ENCODE measurements at regions not wholly inside any gene's neighbourhood (a gene's known extent, or its start where the extent isn't known, plus 50 kb on each side); places are given as distances from the start of the nearest gene placed in this dataset.

DNA sequence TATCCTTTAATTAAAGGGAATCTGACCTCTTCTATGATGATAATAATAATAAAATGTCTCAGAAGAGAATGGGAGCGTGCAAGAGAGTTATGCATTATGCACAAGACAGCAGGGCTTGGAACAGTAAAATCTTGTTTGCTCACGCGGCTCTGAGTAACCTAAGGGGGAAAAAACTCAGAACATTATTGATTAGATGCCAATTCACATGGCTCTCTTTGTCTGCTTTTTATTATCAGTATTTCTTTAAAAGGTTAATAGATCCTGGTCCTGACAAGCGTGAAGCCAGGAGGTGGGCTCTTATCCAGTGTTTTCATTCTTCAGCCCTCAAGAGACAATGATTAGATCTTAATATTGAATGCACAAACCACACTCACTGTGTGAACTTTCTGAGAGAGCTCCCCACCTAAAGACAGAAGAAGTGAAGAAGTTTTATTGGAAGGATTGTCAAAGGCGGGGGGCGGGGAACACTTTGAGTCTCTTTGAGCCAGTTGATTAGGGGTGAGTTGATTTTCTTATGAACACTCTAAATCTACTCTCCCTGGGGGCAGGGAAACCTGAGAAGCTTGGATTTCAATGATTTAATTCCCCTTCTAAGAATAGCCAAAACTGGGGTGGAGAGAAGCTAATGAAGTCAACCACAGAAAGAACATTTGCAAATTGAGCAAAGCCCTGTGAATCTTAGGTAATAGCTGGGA lies 127.5 kb upstream of the CTAGE1 start:
- H3K27me3 Mint-ChIP-seq: no peaks in the 10 kb centered on the region
- no peaks in the 10 kb centered on the region for H3K9me3 Mint-ChIP-seq
- H3K36me3 Mint-ChIP-seq (ENCODE audit: low read depth): no peaks in the 10 kb centered on the region
- no peak overlapping the region for H3K4me3 Mint-ChIP-seq
- H3K4me1 Mint-ChIP-seq (ENCODE audit: low read depth): no peaks in the 10 kb centered on the region
- H3K27ac Mint-ChIP-seq: no peak overlapping the region

DNA sequence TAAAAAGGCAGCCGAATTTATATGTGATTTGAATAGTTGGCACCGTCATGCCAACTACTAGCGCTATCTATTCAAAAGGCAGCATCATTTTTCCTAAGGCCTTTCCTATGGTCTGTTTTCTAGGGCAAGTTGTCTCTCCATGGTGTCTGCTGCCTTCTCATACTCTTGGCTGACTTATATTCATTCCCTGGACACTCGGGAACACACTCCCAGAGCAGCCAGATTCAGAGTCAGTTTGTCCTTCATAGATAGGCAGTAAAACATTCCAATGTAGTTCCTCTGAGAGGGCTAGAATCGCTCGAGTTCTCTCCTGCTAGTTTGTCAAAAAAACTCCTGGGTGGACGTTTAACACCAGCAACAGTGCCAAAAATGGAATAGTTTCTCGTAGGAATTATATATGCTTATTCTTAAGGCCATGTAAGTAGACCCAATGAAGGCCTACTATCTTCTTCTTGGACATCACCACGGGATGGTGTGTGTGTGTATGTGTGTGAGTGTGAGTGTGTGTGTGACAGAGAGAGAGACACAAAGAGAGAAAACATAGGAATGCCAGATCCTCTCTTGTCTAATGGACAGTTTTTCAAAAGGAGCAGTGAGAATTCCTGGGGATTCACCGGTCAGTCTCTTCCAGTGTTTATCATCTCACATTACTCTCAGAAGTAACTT lies 129.3 kb upstream of the CTAGE1 start:
- no peaks in the 10 kb centered on the region for H3K9me3 Mint-ChIP-seq
- no peaks in the 10 kb centered on the region for H3K27me3 Mint-ChIP-seq
- H3K36me3 Mint-ChIP-seq (ENCODE audit: low read depth): no peaks in the 10 kb centered on the region
- H3K27ac Mint-ChIP-seq: no peak overlapping the region
- H3K4me3 Mint-ChIP-seq: no peak overlapping the region
- no peaks in the 10 kb centered on the region for H3K4me1 Mint-ChIP-seq (ENCODE audit: low read depth)

DNA sequence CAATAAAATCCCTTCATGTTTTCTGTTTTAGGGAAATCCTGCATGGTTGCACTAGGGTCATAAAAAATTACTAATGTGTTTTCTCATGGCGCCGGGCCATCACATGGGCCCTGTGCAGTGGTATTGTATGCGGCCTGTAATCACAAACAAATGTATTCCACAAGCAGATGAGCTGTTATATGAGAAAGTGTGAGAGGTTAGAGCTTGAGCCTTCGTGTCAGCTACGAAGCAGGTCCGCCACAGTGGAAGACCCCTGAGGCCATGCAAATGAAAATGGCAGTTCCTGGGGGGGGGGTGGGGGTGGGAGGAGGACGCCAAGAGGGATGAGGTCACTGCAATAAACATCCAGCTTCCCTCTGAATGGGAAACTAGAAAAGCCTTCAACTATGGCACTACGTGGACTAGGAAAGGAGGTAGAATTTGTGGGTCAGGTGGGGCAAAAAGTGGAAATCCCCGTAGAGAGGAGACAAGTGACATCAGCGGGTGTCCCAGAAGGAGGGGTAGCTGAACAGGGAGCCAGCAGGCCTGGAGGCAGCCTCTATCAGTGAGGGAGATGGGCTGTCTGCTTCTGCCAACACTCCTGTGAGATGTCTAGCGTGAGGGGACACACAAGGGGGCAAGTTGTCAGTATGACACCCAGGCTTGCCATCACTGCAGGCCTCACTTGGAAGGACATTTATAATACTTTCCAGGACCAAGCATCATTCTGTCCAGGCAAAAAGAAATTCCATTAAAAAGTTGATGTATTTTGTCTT lies 130.3 kb upstream of the CTAGE1 start:
- Mint-ChIP-seq H3K36me3 (ENCODE audit: low read depth) (no peaks in the 10 kb centered on the region), H3K9me3 (no peaks in the 10 kb centered on the region), H3K4me1 (ENCODE audit: low read depth) (no peaks in the 10 kb centered on the region), H3K27me3 (no peaks in the 10 kb centered on the region), H3K27ac (no peak overlapping the region), H3K4me3 (no peak overlapping the region)

DNA sequence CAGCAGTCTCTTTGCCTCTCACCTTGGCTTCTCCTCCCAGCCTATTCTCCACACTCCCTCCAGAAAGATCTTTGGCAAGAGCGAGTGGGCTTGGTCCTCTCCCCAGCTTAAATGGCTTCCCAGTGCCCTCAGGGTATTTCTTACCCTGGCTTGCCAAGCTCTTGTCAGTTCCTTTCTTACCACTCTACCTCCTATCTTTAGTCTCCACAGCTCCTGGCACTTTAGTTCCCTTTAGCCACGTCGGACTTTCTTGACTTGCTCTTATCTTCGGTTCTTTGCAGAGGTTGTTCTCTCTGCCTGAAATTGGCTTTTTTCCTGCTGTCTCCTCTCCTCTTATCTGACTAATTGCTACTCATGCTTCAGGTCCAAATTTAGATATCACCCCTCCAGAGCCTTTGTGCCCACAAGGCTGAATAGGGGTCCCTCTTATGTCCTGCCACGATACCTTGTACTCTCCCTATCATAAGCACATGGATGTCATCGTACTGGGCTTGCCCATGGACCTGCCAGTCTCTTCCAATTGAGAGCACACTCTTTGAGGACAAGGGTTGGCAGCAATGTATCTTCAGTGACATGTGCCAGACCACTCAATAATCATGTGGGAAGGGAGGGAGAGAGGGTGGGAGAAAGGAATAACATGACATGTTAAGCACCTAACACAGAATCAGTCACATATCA lies 131.7 kb upstream of the CTAGE1 start:
- H3K4me1 Mint-ChIP-seq (ENCODE audit: low read depth): no peaks in the 10 kb centered on the region

GRCh38 chr18:22550366-22550765 lies 132.7 kb upstream of the CTAGE1 start:
- Mint-ChIP-seq H3K27me3 (peaks cover 3% of the 10 kb centered on the region), H3K4me1 (ENCODE audit: low read depth) (no peaks in the 10 kb centered on the region), H3K27ac (no peak overlapping the region), H3K9me3 (no peaks in the 10 kb centered on the region), H3K36me3 (ENCODE audit: low read depth) (no peaks in the 10 kb centered on the region), H3K4me3 (no peak overlapping the region)

More for the DNA sequence above, 131.7 kb upstream of the CTAGE1 start:
- Mint-ChIP-seq H3K4me3 (no peak overlapping the region), H3K36me3 (ENCODE audit: low read depth) (no peaks in the 10 kb centered on the region), H3K27me3 (no peaks in the 10 kb centered on the region), H3K27ac (no peak overlapping the region), H3K9me3 (no peaks in the 10 kb centered on the region)

- Mint-ChIP-seq H3K27ac (no peak overlapping the region), H3K27me3 (peaks cover 3% of the 10 kb centered on the region), H3K4me1 (ENCODE audit: low read depth) (no peaks in the 10 kb centered on the region), H3K9me3 (no peaks in the 10 kb centered on the region), H3K4me3 (no peak overlapping the region), H3K36me3 (ENCODE audit: low read depth) (no peaks in the 10 kb centered on the region)
These were observed 133.1 kb upstream of the CTAGE1 start for GRCh38 chr18:22550861-22551260.

- H3K4me1 Mint-ChIP-seq (ENCODE audit: low read depth): no peaks in the 10 kb centered on the region
- H3K4me3 Mint-ChIP-seq: no peak overlapping the region
- no peak overlapping the region for H3K27ac Mint-ChIP-seq
- peaks cover 9% of the 10 kb centered on the region for H3K27me3 Mint-ChIP-seq
- no peaks in the 10 kb centered on the region for H3K9me3 Mint-ChIP-seq
- H3K36me3 Mint-ChIP-seq (ENCODE audit: low read depth): no peaks in the 10 kb centered on the region
These were observed 133.9 kb upstream of the CTAGE1 start for GRCh38 chr18:22551536-22552151.

- Mint-ChIP-seq H3K36me3 (ENCODE audit: low read depth) (no peaks in the 10 kb centered on the region), H3K9me3 (no peaks in the 10 kb centered on the region), H3K27me3 (peaks cover 15% of the 10 kb centered on the region), H3K27ac (no peak overlapping the region), H3K4me1 (ENCODE audit: low read depth) (no peaks in the 10 kb centered on the region), H3K4me3 (no peak overlapping the region)
These were observed 134.5 kb upstream of the CTAGE1 start for GRCh38 chr18:22552254-22552653.

- no peaks in the 10 kb centered on the region for H3K4me1 Mint-ChIP-seq (ENCODE audit: low read depth)
- H3K4me3 Mint-ChIP-seq: no peak overlapping the region
- H3K27ac Mint-ChIP-seq: no peak overlapping the region
- H3K36me3 Mint-ChIP-seq (ENCODE audit: low read depth): no peaks in the 10 kb centered on the region
- no peaks in the 10 kb centered on the region for H3K9me3 Mint-ChIP-seq
- H3K27me3 Mint-ChIP-seq: peaks cover 22% of the 10 kb centered on the region
These were observed 135.3 kb upstream of the CTAGE1 start for GRCh38 chr18:22552899-22553460.

DNA sequence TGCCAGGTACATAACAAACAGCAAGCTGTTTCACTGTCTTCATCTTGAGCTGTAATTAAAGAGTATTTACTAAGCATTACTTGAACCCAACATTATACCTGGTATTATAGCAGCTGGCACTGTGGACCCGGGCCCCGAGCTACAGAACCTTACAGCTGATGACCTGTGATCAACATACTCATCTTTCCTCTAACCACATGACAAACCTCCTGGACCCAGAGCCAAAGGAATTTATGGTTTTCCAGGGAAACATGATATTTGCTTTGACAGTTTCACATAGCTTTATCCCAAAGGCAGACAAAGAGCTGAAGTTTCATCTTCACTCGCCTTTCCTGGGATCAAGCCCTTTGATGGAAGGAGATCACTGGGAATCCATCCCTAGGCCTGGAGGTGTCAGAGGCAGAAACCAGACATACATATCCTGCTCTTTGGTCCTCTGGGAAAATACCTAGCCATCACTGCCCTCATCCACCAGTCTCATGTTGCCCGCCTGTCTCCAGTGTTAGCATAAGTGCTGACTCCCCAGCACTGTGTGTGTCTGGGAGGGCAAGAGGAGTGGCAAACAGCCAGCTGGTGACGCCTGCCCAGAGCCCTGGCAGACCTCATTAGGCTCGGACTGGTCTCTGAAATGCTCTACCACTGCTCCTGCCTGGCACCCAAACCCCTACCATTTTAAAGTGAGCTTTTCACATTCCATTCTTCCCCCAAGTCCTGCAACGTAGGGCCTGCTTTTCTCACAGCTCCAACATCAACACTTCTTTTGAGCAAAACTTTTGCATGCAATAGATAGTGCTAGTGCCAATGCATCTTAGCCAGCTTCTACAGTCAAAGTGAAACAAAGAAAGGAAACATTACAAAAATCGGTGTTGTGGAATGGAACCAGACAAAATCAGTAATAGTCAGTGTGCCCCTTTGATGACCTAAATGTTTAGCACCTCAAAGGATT lies 138.8 kb upstream of the CTAGE1 start:
- Mint-ChIP-seq H3K4me1 (ENCODE audit: low read depth) (peaks cover 6% of the 10 kb centered on the region), H3K27me3 (peaks cover 46% of the 10 kb centered on the region), H3K27ac (no peak overlapping the region), H3K36me3 (ENCODE audit: low read depth) (no peaks in the 10 kb centered on the region), H3K9me3 (no peaks in the 10 kb centered on the region), H3K4me3 (no peak overlapping the region)

DNA sequence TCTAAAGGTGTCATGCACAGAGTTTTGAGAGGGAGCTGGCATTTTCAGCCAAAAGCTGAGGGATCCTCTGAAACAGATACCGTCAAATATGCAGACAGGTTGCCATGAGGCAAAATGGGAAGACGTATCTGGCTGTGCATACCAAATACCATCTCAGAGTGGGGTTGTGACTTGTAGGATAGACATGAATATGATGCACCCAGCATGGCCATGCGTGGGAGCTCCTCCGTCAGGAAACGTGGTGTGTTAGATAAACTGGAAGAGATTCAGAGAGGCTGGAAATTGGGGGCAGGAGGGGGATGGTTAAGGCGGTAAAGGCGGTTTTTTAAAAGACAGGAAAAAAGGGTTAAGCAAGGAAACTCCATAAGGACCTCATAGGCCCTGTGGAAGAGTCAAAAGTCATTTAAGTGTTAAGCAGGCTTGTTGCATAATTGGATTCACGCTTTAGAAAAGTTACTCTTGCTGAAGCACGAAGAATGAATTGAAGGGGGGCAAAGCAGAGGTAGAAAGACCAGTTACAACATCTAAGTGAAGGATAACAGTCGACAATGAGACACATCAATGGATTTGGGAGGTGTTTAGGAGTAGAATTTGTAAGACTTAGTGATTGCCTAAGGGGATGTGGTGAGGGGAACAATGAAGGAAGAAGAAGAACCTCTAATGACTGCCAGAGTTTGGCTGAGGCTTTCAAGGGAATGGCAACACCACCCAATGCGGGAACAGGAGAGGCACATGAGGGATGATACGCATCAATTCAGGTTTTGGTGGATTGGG lies 139.6 kb upstream of the CTAGE1 start:
- Mint-ChIP-seq H3K27ac (no peak overlapping the region), H3K4me3 (no peak overlapping the region), H3K27me3 (peaks cover 46% of the 10 kb centered on the region), H3K36me3 (ENCODE audit: low read depth) (no peaks in the 10 kb centered on the region), H3K4me1 (ENCODE audit: low read depth) (peaks cover 6% of the 10 kb centered on the region), H3K9me3 (no peaks in the 10 kb centered on the region)

DNA sequence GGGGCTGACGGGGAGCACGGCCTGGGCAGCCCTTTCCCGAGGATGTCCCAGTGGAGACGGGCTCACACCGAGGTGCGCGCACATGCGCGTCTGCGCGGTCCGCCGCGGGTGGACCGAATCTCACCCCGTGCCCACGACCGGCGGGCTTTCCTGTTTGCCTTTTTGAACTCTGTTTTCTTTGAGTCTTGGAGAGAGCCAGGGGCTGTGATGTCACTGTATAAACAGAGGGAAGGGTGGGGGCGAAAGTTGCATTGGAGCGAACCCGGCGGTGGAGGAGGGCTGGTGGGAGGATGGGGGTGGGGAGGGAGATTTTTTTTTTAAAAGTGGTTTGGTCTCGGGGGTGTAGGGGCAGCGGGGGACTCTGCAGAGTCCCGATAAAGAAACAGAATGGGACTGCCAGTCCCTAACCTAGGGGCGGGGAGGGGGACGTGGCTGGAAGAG lies 141.2 kb upstream of the CTAGE1 start:
- H3K4me1 Mint-ChIP-seq (ENCODE audit: low read depth): peaks cover 6% of the 10 kb centered on the region
- H3K4me3 Mint-ChIP-seq: no peak overlapping the region
- no peak overlapping the region for H3K27ac Mint-ChIP-seq
- H3K36me3 Mint-ChIP-seq (ENCODE audit: low read depth): no peaks in the 10 kb centered on the region
- peaks cover 59% of the 10 kb centered on the region for H3K27me3 Mint-ChIP-seq
- H3K9me3 Mint-ChIP-seq: no peaks in the 10 kb centered on the region
